AG20443 (cell line): ENCODE measurements at regions not wholly inside any gene's neighbourhood (a gene's known extent, or its start where the extent isn't known, plus 50 kb on each side); places are given as distances from the start of the nearest gene placed in this dataset.

Source experiments
- DNase-seq: peaks from one replicate; pipeline ENCODE4 v3.0.0; 2012; ENCODE audit warnings: low spot score, mixed read lengths

DNA sequence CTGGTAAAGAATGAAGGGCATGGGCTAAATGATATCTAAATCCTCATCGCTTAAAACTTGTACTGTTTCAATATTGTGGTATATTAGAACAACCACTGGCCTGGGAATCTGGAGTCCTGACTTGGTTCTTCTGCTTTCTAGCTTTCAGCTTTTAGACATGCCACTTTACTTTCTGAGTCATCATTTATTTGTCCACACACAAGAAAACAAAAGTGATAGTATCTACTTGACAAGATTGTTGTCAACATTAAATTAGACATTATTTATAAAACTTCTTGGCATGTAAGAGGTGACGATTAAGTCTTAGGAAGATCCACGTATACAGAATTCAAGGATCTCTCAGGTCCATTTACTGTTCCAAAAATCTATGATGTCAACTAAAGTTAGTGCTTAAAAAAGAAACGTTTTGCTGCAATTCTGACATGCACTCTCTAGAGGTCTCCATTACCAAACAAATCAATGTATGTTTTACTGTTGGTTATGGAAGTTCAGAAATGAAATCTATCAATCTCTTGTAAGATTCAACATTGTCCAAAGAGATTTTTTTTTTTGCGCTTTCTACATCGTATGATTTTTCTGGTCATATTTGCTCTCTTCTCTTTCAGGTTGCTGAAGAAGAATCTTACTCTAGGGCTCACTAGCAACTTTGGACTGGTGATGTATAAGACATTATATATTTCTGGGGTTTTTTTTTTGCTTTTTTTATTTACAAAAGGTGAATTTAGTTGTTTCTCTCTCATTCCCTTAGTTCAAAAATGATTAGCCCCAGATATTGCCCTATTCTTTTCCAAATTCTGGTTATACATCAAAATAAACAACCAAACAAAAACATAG lies 53.6 kb upstream of the DYNC1I1 start:
- DNase-seq: peak; percentile 34

DNA sequence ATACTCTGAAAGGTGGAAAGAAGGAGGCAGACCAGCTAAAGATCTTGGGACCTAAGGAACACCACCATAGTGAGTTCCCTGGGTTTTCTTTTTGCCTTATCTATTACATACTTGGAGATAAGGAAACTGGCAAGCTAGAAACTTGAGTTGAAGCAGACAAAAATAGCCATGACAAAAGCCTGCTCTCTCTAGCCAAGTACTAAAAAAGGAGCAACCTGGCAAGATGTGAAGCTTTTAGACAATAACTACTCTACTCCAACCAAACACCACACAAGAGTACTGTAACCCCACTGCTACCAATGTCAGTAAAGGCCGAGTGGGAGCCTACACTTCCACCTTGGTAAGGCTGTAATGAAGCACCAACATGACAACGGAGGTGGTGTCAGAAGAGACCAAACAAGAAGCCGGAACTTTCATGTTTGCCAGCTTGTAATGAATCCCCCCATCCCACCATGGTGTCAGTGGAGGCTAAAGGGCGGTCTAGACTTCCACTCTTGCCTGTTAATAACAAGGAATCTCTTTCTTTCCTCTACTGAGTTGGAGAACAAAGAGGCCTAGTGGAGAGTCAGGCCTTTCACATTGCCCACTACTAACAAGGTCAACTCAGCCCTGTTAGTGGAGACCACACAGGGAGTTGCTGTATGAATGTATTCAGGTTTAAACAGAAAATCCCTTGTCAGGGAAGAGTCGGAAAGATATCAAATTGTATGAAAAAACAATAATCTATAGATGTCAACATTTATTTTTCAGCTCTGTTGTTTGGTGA lies 55.8 kb upstream of the DYNC1I1 start:
- no peak for DNase-seq

DNA sequence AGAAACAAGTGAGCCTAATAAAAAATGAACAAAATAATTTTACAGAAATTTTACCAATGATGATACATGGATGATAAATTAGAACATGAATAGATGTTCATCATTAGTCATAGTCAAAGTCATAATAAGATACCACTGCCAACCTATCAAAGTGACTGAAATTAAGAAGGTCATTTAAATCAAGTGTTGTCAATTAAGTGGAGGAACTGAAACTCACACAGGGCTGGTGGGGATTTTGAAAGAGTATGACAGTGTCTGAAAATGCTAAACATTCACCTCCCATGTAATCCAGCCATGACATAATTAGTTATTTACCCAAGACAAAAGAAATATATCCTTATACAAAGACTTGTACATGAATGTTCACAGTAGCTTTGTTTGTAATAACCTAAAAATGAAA lies 57.1 kb upstream of the DYNC1I1 start:
- no peak for DNase-seq

DNA sequence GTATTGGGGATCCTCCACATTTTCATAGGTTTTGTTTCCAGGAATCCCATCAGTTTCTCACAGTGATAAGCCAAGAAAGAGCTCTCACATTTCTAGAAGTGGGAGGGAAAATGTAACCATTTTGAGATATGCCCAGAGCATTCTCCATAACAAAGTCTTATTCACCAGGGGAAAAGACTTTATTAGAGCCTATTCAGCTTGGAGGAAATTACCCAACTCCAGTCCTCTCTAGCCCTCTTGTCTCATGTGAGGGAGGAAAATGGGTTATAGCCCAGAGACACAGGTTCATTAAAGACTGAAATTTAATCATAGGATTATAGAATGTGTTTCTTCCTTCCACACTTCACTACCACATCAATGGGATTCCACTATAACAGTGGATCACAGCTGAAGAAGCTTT lies 61.6 kb upstream of the DYNC1I1 start:
- DNase-seq: no peak

DNA sequence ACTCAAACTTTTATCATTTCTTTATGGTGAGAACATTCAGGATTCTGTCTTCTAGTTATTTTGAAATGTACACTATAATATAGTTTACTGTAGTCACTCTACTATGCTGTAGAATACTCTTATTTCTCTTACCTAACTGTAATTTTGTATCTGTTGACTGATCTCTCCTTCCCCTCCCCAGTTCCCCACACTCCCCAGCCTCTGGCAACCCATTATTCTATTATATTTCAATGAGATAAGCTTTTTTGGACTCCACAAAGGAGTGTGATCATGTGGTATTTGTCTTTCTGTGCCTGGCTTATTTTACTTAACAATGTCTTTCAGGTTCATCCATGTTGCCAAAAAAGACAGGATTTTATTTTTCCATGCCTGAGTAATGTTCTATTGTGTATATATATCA lies 71.4 kb upstream of the DYNC1I1 start:
- no peak for DNase-seq

DNA sequence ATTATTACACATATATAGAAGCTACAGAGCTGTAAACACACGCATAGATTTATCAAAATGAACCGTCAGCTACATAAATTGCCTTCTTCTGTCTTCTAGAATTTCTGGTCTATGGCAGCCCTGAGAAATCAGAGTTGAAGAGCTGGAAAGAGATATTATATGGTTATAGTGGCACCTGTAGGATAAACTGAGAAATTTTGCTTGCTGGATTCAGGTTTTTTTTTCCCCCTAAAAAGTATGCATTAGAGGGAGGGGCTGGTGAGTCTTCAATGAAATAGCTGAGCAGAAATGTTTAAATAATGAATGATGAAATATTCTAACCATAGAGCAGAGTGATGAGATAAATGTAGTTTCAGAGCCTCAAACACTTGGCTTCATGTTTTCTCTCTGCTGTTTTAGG lies 78.0 kb upstream of the DYNC1I1 start:
- no peak for DNase-seq

DNA sequence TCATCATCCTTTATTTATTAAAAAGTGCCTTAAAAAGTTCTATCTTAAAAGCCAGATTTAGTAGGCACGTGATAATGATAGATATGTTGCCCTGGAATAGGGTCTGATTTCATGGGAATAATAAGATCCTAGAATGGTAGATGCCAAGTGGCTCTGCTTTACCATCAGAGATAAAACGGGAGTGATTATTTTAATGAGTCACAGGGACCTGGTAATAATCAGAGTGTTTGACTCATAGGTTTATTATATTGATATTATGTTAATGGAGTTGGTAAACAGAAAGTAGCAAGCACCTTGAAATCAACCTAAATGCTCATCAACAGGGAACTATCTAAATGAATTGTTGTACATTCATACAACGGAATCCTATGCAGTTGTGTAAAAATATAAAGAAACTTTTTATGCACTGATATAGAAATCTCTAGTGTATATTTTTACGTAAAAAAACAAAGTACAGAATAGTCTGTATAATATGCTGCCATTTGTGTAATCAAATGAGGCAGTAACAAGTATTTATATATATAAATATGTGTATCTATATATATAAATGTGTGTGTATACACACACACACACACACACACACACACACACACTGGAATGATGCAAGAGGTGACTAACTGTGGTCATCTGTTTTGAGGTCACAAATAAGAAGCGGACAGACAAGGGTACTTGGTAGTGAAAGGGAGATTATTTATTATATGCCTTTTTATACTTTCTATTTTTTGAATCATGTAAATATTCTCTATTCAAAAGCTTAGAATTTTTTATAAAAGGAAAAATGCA lies 78.6 kb upstream of the DYNC1I1 start:
- no peak for DNase-seq

DNA sequence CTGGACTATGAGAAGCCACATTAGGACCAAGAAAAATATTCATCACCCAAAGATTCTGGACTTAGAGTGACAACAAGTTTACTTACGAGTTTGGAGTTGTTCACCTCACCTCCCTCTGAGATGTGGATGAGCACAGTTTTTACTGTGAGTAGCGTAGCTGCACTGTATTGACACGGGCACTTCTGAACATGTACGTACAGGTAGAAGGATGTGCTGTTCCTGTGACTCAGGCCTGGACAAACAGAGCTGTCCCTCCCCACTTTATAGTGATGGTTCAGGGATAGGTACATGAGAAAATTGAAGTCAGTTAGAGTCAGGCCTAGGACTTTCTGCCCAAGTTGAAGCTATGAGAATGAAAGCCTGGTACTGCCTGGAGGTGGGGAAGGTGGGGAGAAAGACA lies 80.9 kb upstream of the DYNC1I1 start:
- DNase-seq: no peak

DNA sequence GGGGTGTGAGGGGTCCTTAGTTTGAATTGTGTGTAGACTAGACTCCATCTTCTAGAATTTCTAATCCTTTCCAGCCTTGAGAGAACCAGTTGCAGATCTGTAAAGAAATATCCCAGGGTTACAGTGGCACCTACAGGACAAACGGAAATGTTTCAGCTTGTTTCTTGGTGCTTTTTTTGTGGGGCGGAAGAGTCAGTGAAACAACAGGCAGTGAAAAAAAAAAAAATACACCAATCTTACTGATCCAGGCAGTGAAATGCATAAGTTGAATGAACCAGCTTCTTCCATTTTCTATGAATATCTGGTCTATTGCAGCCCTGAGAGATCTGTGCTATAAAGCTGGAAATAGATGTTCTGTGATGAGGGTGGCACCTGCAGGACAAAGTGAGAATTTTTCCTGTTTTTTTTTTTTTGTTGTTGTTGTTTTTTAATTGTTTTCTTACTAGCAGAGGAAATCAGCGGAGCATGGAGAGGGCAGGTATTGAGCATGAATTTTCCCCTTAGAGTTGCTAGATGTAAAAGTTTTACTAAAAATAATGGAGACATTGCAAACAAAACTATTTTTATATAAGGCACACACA lies 81.9 kb upstream of the DYNC1I1 start:
- peak; percentile 25 for DNase-seq

DNA sequence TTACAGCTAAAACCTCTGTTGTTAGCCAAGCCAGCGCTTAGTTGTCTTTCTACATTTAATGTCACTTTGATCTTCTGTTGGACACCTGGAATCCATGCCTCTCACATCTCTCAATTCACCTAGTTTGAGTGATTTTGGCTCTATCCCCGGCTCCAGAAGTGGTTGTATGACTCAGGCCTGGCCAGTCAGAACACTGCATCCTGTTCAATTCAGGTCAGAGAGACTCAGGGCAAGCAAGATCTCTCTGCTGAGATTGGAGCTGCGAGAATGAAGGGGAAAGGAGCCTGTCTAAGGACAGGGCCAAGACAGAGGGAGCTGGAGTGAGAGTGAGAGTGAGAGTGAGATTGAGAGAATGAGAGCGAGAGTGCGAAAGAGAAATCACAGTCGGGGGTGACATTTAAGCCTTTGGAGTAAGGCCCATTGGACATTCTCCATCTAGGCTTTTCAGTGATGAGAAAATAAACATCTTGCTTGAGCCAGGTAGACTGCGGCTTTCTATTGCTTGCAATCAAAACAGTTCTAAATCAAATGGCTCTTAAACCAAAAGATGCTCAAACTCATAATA lies 83.3 kb upstream of the DYNC1I1 start:
- no peak for DNase-seq

DNA sequence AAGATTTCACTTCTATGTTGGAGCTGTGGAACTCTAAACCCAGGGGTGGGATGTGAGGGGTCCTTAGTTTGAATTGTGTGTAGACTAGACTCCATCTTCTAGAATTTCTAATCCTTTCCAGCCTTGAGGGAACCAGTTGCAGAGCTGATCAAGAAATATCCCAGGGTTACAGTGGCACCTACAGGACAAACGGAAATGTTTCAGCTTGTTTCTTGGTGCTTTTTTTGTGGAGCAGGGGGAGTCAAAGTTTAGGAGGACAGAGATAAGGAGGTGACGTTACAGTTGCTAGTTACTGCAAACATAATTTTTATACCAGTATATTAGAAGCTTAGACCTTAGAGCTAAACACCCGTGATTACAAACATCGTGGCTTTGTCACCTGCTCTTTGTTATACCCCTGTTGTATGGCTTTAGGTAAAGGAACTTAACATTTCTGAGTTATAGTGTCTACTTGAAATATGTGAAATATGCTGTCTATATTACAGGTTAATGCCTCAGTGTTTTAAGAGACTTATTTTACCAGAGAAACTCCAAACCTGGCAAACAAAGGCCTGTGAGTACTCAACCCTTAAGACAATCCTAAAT lies 84.5 kb upstream of the DYNC1I1 start:
- peak; percentile 32 for DNase-seq

DNA sequence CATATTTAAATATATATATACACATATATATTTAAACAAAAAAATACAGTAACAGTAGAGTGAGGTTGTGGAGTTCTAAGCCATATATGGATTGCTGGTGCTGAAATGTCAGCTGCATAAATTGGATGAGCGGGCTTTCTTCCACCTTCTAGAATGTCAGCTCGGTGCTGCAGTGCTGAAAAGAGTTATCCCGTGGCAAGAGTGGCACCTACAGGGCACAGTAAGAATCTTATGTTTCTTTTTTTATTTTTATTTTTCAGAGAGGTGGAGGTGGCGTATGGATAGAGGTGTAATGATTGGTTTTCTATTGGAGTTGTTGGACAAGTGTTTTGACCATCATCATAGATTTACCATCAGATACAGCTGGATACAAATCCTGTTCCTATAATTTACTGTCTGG lies 86.2 kb upstream of the DYNC1I1 start:
- DNase-seq: peak; percentile 53

DNA sequence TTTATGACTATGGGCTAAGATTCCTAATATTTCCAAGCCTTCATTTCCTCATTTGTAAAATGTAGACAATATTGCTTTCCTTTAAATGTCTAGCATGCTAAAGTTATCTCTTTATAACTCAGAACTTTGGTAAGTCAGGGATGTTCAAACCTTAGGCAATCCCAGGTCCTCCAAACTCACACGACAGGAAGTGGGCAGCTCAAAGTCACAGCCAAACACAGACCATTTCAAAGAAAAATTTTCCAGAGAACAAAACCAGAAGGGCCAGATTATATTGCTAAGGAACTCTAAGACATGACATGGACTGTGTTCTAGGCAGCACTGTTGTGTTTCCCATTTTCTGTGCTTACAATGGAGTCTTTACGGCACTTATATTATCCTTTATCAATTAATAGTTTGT lies 87.8 kb upstream of the DYNC1I1 start:
- DNase-seq: no peak

DNA sequence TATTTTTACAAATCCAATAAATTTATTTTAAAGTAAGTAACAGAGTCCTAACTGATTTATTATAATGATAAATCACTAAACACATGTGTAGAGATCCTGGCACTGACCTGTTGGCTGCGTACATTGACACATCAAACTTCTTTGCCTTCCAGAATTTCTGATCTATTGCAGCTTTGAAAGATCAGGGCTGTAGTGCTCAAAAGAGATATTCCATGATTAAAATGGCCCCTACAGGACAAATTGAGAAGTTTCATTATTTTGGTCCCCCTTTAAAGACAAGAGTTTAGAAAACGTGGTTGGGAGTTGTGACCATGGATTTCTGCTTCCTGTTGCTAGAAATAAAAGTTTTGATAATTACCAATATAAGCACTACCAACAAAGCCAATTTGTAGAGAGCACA lies 87.7 kb upstream of the PDK4 start:
- DNase-seq: peak; percentile 22

DNA sequence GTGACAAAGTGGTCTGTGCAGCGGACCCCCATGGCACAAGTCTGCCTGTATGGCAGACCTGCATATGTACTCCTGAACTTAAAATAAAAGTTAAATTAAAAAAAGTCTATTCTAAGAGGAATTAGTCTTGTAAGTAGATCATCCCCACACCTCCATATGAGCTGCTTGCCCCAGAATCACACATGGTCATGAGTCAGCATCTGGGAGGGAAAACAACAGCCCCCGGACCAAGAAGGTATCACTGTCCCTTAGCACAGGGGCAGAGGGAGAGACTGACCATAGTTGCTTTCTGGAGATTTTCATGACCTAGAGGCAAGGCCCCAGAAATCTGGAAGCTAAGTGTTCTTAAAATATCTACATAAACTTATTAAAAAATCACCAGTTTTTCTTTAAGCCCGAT lies 86.6 kb upstream of the PDK4 start:
- DNase-seq: no peak

DNA sequence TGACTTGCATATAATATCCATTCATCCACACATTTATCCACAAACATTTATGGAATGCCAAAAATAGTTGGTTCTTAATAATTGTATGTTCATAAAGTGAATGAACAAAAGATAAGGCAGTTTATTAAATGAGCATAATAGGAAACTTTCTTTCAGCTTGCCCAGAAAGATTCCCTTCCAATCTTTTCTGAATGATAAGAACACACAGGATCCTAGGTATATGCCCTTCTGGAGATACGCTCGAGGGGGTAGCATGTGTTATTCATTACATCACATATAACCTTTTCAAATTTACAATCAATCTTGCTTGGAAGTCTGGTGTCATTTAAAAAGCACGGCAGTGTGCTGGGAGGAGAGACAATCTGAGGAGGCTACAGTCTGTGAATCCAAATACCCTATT lies 80.4 kb upstream of the PDK4 start:
- no peak for DNase-seq

DNA sequence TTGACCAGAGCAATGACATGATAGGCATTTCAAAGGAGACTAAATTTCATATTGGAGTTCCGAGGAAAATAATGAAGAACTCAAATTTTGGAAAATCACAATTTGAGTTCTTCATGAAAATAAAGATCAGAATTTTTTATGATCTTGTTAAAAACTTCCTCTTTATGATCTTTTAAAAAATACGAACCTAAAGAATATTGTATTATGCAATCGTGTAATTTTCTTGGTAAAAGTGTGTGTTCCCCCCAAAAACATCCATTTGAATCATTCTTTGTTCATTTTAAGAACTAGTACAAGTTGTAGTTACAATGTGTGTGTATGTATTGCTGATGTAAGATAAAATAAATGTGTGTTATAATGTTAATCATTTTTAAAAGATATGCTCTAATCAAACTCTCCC lies 79.3 kb upstream of the PDK4 start:
- no peak for DNase-seq

DNA sequence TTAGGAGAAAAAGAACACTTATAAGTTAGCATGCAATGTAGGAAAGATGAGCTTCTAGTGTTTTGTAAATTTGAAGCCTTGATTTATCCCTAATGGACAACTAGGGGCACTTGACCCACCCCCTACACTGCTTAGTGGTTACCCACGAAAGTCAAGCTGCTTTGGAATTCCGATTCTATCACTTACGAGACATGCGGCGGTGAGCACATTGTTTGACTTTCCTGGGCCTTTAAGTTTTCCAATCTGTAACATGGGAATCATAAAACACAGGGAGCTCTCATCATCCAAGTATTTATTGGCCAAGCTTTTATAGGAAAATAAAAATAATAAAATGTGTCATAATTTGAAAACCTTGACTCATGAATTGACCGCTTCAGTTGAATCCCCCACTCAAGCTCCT lies 78.7 kb upstream of the PDK4 start:
- DNase-seq: no peak

DNA sequence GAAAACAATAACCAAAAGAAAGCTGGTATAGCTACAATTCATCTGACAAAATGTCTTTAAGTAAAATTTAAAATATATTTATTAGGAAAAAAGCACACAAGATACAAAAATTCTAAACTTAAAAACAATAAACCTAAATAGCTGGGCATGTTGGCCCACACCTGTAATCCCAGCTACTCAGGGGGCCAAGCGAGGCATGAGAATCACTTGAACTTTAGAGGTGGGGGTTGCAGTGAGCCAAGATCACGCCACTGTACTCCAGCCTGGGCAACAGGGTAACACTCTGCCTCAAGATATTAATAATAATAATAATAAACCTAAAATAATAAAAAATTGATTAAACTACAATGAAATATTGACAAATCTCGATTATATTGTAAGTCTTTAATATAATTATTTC lies 77.8 kb upstream of the PDK4 start:
- no peak for DNase-seq

DNA sequence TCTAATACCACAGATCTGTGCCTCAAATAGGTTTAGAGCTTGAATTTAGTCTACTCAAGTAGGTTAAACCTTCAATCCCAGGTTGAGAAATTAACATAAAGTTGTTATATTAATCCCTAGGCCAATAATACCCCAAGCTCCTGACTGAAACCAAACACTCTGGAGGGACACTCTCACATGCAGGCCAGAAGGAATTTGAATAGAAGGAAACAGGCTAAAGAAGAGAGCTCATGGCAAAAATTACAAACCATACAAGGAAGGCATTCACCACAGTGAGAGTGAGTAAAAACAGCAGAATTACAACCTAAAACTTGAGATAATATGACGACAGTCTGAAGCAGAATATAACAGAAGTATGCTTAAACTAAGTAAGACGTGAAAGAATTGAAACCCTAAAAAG lies 76.1 kb upstream of the PDK4 start:
- DNase-seq: no peak

DNA sequence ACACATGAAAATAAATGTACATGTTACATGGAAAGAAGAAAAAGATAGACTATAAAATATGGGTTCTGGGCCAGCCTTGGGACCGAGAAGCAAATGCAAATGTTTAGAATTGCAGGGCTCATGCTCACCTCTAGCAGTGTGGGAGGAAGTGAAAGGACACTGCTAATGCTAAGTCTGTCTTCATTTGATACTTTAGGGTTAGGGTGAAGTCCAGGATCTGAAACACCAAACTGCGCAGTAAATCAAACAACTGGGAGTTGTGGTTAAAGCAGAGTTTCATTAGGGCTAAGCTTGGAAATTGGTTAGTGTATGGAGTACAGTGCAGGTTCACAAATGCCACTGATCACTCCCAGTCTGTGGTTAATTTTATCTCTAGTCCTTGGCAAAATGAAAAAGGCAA lies 73.2 kb upstream of the PDK4 start:
- DNase-seq: no peak

DNA sequence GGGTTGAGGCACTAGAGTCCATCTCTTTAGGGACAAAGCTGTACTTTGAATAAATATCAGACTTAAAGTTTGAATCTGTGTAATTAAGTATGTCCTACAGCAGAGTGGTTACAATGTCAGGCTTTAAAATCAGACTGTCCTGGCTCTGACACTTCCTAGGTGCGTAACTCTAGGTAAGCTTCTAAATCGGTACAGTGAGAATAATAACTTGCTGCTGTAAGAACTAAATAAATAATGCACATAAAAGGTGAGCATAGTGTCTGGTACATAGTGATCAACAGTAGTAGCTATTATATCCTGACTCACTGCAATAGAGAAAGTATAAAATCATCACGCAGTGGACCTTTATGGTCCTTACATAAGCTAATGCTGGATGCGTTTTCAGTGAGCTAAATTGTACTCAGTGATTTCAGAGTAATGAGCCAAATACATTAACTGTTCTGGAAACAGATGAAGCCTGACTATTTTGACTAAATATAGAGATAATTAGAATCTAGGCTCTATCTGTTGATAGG lies 72.2 kb upstream of the PDK4 start:
- DNase-seq: no peak
